HG03097 (cell line): ENCODE measurements at regions not wholly inside any gene's neighbourhood (a gene's known extent, or its start where the extent isn't known, plus 50 kb on each side); places are given as distances from the start of the nearest gene placed in this dataset.

Experiments
- ATAC-seq: cut with Tn5 transposase; IDR thresholded peaks from one replicate; pipeline ENCODE4 v1.9.1; 2021; ENCODE audit not compliant: unreplicated experiment, low FRiP score

GRCh38 chr2:16323551-16324543 is 341.8 kb downstream of the CYRIA start:
- ATAC-seq, result no peak

GRCh38 chr2:16323126-16323520 is 342.5 kb downstream of the CYRIA start:
- no peak for ATAC-seq

- ATAC-seq, result no peak
These were observed 343.1 kb downstream of the CYRIA start for GRCh38 chr2:16322308-16323125.

- ATAC-seq, result no peak
These were observed 343.8 kb downstream of the CYRIA start for GRCh38 chr2:16321872-16322271.

- ATAC-seq, result no peak
These were observed 344.4 kb downstream of the CYRIA start for GRCh38 chr2:16321256-16321655.

- ATAC-seq, result no peak
These were observed 344.9 kb downstream of the CYRIA start for GRCh38 chr2:16320716-16321115.

- no peak for ATAC-seq
These were observed 346.0 kb downstream of the CYRIA start for GRCh38 chr2:16319551-16320121.

- no peak for ATAC-seq
These were observed 347.0 kb downstream of the CYRIA start for GRCh38 chr2:16318474-16319195.

GRCh38 chr2:16318051-16318450 is 347.6 kb downstream of the CYRIA start:
- no peak for ATAC-seq

- ATAC-seq, result no peak
These were observed 348.3 kb downstream of the CYRIA start for GRCh38 chr2:16317211-16317830.

- ATAC-seq, result no peak
These were observed 349.0 kb downstream of the CYRIA start for GRCh38 chr2:16316456-16317210.

- no peak for ATAC-seq
These were observed 349.7 kb downstream of the CYRIA start for GRCh38 chr2:16315908-16316307.

GRCh38 chr2:16315458-16315835 is 350.2 kb downstream of the CYRIA start:
- ATAC-seq, result no peak

- ATAC-seq, result no peak
These were observed 350.8 kb downstream of the CYRIA start for GRCh38 chr2:16314691-16315457.

GRCh38 chr2:16314001-16314400 is 351.6 kb downstream of the CYRIA start:
- no peak for ATAC-seq

GRCh38 chr2:16313235-16313975 is 352.2 kb downstream of the CYRIA start:
- no peak for ATAC-seq

GRCh38 chr2:16312771-16313170 is 352.9 kb downstream of the CYRIA start:
- no peak for ATAC-seq
